ENCODE measurements at regions not wholly inside any gene's neighbourhood (a gene's known extent, or its start where the extent isn't known, plus 50 kb on each side); places are given as distances from the start of the nearest gene placed in this dataset.

- no peak for TF ChIP-seq CTCF (IDR thresholded peaks at IDR 0.05; ENCODE audit: borderline replicate concordance, extremely low read depth, low read length, poor library complexity, severe bottlenecking)
- no peak for TF ChIP-seq EZH2 (IDR thresholded peaks at IDR 0.05; ENCODE audit: borderline replicate concordance, low read depth, low read length, severe bottlenecking)
These were observed 536.6 kb downstream of the PPARGC1A start for GRCh38 chr4:23353200-23353599.

All from DND-41 (cell line).